Left ventricle myocardium inferior (tissue), 1 donor: ENCODE measurements at regions not wholly inside any gene's neighbourhood (a gene's known extent, or its start where the extent isn't known, plus 50 kb on each side); places are given as distances from the start of the nearest gene placed in this dataset.
"Not testable (repeated sequence)": the region's sequence is repeated elsewhere in the genome, so short reads cannot be mapped to it uniquely, and the experiment has no call there.

Experiments used
- DNase-seq: peaks from one replicate; pipeline ENCODE4 v3.0.0-alpha.2; 2020
- H3K27ac ChIP-seq: fragments of 200-600 bp; replicated peaks from 2 replicates; pipeline ENCODE4 v1.8.0; 2021
- H3K27me3 ChIP-seq: fragments of 200-600 bp; 2 replicates; pipeline ENCODE4 v1.8.0; 2021; ENCODE audit warnings: low read depth
- H3K36me3 ChIP-seq: fragments of 200-600 bp; 2 replicates; pipeline ENCODE4 v1.8.0; 2021
- H3K4me1 ChIP-seq: fragments of 200-600 bp; 2 replicates; pipeline ENCODE4 v1.8.0; 2021
- H3K4me3 ChIP-seq: fragments of 200-600 bp; 2 replicates; pipeline ENCODE4 v1.8.0; 2021; ENCODE audit warnings: mild to moderate bottlenecking, moderate library complexity
- H3K9me3 ChIP-seq: fragments of 200-600 bp; replicated peaks from 2 replicates; pipeline ENCODE4 v1.8.0; 2021
- CTCF ChIP-seq: fragments of 200-600 bp; IDR thresholded peaks from 2 replicates; pipeline ENCODE4 v1.8.0; 2021; ENCODE audit warnings: antibody characterized with exemption, mild to moderate bottlenecking, borderline replicate concordance
- intact Hi-C: fragments of 100-400 bp; cut with micrococcal nuclease; formaldehyde crosslinking; loops from one replicate; pipeline ENCODE4 v1.11.0; 2022
- donor health status: DM: no; HTN: yes; CAD: no; lungs with severe emphysema.

GRCh38 chr13:54033323-54033861, 1004.8 kb downstream of the OLFM4 start:
- H3K4me3 ChIP-seq, result no peak overlapping the region
- DNase-seq, result no peak
- intact Hi-C loops, result no loop called here
- H3K27ac ChIP-seq, result no peak overlapping the region
- H3K4me1 ChIP-seq, result no peaks in the 10 kb centered on the region
- TF ChIP-seq CTCF, result no peak
- H3K9me3 ChIP-seq, result peaks cover 27% of the 10 kb centered on the region
- no peaks in the 10 kb centered on the region for H3K27me3 ChIP-seq
- no peaks in the 10 kb centered on the region for H3K36me3 ChIP-seq

GRCh38 chr13:54034047-54034446, 1005.4 kb downstream of the OLFM4 start:
- intact Hi-C loops, result no loop called here
- TF ChIP-seq CTCF, result no peak
- Histone ChIP-seq H3K4me3 (no peak overlapping the region), H3K4me1 (no peaks in the 10 kb centered on the region), H3K9me3 (peaks cover 27% of the 10 kb centered on the region), H3K27me3 (no peaks in the 10 kb centered on the region), H3K27ac (no peak overlapping the region), H3K36me3 (no peaks in the 10 kb centered on the region)
- DNase-seq, result no peak

GRCh38 chr13:54057416-54057815, 1028.8 kb downstream of the OLFM4 start:
- H3K27me3 ChIP-seq, H3K9me3 ChIP-seq, H3K36me3 ChIP-seq, DNase-seq, H3K4me3 ChIP-seq, H3K27ac ChIP-seq, H3K4me1 ChIP-seq, intact Hi-C loops: not testable (repeated sequence)

- H3K36me3 ChIP-seq, H3K27me3 ChIP-seq, intact Hi-C loops, H3K4me3 ChIP-seq, DNase-seq, H3K27ac ChIP-seq, H3K4me1 ChIP-seq: not testable (repeated sequence)
- peaks cover 38% of the 10 kb centered on the region for H3K9me3 ChIP-seq
These were observed 1041.3 kb downstream of the OLFM4 start for GRCh38 chr13:54069958-54070357.

- no peak for DNase-seq
- Histone ChIP-seq H3K4me3 (no peak overlapping the region), H3K27me3 (no peaks in the 10 kb centered on the region), H3K36me3 (no peaks in the 10 kb centered on the region), H3K9me3 (peaks cover 14% of the 10 kb centered on the region), H3K27ac (no peak overlapping the region), H3K4me1 (no peaks in the 10 kb centered on the region)
- TF ChIP-seq CTCF, result no peak
- intact Hi-C loops, result no loop called here
These were observed 1049.0 kb downstream of the OLFM4 start for GRCh38 chr13:54077569-54077968.

GRCh38 chr13:54078271-54078870, 1049.8 kb downstream of the OLFM4 start:
- no peak overlapping the region for H3K4me3 ChIP-seq
- no peak overlapping the region for H3K27ac ChIP-seq
- no peaks in the 10 kb centered on the region for H3K36me3 ChIP-seq
- intact Hi-C loops, result no loop called here
- no peaks in the 10 kb centered on the region for H3K27me3 ChIP-seq
- DNase-seq, result no peak
- TF ChIP-seq CTCF, result no peak
- no peaks in the 10 kb centered on the region for H3K4me1 ChIP-seq
- H3K9me3 ChIP-seq, result peaks cover 17% of the 10 kb centered on the region

- H3K36me3 ChIP-seq, DNase-seq, H3K4me1 ChIP-seq, H3K27ac ChIP-seq, intact Hi-C loops, H3K4me3 ChIP-seq, H3K27me3 ChIP-seq: not testable (repeated sequence)
- peaks cover 17% of the 10 kb centered on the region for H3K9me3 ChIP-seq
These were observed 1053.7 kb downstream of the OLFM4 start for GRCh38 chr13:54082309-54082708.
